ENCODE measurements at regions not wholly inside any gene's neighbourhood (a gene's known extent, or its start where the extent isn't known, plus 50 kb on each side); places are given as distances from the start of the nearest gene placed in this dataset.

- no peak for TF ChIP-seq EZH2phosphoT487 (IDR thresholded peaks at IDR 0.05)
- no peak for TF ChIP-seq EZH2 (IDR thresholded peaks at IDR 0.05)
- TF ChIP-seq, protein P1, sequence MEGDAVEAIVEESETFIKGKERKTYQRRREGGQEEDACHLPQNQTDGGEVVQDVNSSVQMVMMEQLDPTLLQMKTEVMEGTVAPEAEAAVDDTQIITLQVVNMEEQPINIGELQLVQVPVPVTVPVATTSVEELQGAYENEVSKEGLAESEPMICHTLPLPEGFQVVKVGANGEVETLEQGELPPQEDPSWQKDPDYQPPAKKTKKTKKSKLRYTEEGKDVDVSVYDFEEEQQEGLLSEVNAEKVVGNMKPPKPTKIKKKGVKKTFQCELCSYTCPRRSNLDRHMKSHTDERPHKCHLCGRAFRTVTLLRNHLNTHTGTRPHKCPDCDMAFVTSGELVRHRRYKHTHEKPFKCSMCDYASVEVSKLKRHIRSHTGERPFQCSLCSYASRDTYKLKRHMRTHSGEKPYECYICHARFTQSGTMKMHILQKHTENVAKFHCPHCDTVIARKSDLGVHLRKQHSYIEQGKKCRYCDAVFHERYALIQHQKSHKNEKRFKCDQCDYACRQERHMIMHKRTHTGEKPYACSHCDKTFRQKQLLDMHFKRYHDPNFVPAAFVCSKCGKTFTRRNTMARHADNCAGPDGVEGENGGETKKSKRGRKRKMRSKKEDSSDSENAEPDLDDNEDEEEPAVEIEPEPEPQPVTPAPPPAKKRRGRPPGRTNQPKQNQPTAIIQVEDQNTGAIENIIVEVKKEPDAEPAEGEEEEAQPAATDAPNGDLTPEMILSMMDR (IDR thresholded peaks at IDR 0.05), result no peak
Measured at GRCh38 chr21:15121097-15121654, 56.4 kb upstream of the NRIP1 start.

Measured in neural progenitor cell (in vitro differentiated cells).